COLO668 (cell line): ENCODE measurements at regions not wholly inside any gene's neighbourhood (a gene's known extent, or its start where the extent isn't known, plus 50 kb on each side); places are given as distances from the start of the nearest gene placed in this dataset.
"Not testable (repeated sequence)": the region's sequence is repeated elsewhere in the genome, so short reads cannot be mapped to it uniquely, and the experiment has no call there.

Source experiments
- DNase-seq: peaks from one replicate; lab custom pipeline; 2025; ENCODE audit not compliant: unreplicated experiment; lab: John Stamatoyannopoulos, UW

DNA sequence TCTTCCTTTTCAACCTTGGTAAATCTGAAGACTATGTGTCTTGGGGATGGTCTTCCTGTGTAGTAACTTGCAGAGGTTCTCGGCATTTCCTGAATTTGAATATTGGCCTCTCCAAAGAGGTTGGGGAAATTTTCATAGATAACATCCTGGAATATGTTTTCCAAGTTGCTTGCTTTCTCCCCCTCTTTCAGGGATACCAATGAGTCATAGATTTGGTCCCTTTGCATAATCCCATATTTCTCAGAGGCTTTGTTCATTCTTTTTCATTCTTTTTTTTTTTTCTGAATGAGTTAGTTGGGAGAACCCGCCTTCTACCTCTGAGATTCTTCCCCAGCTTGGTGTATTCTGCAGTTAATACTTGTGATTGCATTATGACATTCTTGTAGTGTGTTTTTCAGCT lies 549.2 kb upstream of the AMOT start:
- DNase-seq: no peak

DNA sequence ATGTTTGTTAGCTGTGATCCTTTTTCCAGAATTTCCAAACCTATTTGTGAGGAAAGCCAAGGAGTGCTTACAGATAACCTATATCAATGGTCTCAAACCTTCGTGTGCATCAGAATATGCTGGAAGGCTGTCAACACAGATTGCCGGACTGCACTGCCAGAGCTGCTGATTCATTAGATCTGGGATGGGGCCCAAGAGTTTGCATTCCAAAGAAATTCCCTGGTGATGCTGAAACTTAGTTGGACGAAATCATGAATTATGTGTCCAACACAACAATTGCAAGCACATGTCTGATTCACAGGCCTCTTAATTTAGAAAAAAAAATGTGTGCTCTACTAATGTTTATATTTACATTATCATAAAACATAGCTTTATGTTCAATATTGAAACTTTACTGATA lies 544.0 kb upstream of the AMOT start:
- DNase-seq: no peak

DNA sequence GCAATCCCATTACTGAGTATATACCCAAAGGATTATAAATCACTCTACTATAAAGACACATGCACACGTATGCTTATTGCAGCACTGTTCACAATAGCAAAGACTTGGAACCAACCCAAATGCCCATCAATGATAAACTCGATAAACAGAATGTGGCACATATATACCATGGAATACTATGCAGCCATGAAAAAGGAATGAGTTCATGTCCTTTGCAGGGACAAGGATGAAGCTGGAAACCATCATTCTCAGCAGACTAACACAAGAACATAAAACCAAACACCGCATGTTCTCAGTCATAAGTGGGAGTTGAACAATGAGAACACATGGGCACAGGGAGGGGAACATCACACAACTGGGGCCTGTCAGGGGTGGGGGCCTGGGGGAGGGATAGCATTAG lies 532.8 kb upstream of the AMOT start:
- not testable (repeated sequence) for DNase-seq

DNA sequence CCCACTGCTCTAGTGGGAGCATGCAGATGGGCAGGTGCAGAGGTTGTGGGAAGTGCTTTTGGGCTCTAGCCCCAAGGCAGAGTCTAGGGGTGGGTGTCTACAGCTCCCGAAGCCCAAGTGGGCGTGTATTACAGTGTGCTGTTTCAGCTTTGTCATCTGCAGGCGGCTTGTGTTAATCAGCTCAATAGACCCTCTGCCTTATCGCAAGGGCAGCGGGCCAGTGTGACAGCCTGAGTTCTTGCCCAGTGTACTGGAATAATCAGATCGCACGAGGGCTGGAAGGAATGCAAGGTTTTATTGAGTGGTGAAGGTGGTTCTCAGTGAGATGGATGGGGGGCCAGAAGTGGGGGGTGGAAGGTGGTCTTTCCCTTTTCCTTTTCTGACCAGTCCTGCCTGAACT lies 529.4 kb upstream of the AMOT start:
- no peak for DNase-seq

DNA sequence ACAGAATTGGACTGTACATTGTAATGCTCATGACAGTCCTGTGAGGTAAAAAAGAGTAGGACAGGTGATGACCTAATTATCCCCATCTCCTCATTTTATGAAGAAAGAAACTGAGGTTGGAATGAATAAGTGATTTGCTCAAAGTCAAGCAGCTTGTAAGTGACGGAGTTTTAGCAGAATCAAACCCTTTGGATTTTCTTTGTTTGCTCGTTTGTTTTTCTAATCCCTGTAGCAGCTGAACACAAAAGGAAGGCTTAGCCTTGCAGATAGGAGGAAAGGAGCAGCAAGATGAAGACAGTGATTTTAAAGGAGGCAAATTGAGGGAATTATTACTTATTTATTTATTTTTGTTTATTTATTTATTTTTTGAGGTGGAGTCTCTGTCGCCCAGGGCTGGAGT lies 528.4 kb upstream of the AMOT start:
- DNase-seq: no peak

DNA sequence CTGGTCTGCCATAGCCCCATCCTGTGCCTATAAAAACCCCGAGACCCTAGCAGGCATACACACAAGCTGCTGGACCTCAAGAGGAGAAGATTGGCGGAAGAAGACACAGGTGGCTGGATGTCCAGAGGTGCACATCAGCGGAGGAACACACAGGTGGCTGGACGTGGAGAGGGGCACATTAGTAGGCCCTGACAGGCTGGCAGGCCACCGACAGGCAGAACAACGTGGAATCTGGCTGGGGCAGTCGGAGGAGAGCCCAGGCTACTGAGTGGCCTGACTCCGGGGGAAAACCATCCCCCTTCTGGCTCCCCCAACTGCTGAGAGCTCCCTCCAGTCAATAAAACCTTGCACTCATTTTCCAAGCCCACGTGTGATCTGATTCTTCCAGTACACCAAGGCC lies 512.5 kb upstream of the AMOT start:
- no peak for DNase-seq

DNA sequence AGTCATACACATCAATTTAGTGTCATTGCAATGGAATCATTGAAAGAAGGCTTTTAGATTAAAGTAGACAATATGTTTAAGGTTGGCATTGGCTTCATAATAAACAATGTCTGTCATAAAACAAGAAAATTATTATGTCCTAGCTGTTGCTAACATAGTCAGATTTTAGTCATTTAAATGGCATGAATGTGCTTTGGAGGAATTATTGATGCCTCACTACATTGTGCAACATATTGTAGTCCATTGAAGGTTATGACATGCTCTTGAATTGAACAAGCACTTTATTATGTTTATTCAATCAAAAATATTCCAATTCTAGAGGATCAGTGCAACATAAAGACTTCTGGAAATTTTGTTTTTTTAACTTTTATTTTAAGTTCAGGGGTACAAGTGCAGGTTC lies 489.8 kb upstream of the AMOT start:
- no peak for DNase-seq

DNA sequence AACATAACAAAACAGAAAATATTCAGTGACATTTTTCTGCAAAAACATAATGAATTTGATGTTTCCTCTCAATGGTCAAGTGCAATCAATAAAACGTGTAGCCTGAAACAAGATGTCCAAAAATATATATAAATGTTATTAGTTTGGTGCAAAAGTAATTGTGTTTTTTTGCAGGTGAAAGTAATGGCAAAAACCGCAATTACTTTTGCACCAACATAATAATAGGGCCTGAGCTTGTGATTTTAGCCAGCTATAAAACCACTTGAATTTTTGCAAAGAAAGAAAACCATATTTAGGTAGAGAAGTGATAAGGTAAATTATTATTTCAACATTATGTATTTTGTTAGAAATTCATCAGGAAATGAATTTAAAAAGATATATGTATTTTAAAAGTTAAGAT lies 475.3 kb upstream of the AMOT start:
- no peak for DNase-seq

DNA sequence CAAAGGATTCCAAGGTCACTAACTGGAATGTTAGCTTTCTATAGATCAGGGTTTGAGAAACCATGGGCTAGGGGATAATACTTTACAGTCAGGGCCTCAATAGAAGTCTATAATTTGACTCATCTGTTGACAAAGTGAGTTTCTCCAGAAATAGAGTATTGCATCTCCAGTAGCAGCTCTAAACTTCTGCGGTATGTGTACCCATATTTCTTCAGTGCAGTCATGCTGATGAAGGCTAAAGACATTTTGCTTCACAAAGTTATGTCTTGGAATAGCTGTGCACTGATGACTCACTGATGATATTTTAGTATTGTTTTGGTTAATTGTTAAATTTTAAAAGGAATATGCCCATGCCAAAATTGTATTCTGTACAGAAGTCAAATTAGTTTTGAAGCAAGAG lies 464.9 kb upstream of the AMOT start:
- DNase-seq: no peak

DNA sequence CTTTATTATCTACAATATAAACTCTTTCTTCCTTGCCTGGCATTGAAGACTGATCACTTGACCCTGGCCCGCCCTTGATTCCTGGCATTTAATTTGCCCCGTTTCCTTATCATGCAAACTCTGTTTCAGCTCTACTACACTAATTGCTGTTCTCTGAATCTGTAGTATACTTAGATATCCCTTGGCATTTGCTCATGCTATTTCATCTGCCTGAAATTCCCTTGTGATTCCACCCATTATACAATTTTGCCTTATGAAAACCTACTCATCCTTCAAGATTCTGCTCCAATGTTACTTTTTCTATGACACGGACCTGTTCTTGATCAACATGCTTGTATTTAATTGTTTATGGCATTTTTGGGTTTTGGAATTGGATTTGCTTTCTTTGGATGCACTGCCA lies 459.9 kb upstream of the AMOT start:
- DNase-seq: no peak

DNA sequence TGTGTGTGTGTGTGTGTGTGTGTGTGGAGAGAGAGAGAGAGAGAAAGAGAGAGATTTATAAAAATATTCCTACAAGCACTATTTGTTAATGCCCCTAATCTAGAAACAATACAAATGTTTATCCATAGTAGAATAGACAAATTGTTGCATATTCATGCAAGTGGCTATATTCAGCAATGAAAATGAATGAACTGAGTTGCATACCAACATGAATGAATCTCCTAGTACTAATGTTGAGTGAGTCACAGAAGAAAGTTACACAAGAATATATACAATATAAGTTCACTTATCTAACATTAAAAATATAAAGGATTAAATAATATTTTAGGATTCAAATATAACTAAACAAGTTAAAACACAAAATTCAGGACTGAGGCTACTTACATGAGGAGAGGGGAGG lies 456.8 kb upstream of the AMOT start:
- DNase-seq: no peak

DNA sequence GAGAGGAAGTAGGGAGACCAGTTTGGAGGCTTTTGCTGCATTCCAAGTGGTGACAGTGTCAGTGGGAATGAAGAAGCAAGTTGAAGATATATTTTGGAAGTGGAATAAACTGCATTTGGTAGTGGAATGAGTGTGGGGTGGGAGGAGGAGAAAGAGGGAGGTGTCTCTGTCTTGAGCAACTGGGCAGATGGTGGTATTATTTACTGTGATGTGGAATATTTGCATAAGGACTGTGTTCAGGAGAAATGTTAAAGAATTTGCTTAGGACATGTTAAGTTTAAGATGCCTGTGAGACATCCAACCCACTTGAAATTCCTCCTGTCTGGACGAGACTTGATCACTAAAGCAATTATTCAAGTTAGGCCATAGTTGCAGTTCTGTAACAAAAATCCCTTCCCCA lies 448.9 kb upstream of the AMOT start:
- DNase-seq: no peak

DNA sequence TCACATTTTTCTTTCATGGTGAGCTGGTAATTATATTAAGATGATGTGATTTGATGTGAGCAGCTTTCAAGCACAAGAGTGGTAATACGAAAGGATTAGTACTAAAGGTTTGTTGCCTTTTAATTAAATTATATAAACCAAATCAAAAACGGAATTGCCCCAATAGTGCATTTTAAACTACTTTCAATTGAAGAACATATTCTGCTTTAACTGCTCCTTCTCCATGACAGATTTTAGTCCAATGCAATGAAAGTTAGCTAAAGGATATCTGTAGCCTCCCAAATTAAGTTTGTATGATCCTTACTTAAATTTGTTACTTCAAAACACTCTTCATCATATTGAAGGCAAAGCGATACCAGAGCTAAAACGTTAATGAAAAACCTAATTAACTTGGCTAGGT lies 447.1 kb upstream of the AMOT start:
- no peak for DNase-seq

DNA sequence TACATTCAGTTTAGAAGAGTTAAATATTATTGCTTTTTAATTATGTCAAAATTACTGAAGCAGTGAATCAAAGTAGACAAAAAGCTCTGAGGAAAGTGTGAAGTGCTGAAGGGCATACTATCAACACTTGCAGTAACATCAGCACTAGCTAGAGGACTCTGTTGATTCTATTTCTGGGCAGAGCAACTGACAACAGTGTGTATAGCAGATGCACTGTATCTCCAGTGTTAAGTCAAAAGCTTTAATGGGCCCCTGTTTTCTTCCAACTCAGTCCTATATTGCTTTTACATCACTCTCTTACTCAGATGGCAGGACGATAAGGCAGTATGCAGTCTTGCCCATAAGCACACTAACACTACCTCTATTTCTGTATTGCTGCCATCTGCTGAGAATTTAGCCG lies 435.2 kb upstream of the AMOT start:
- DNase-seq: no peak

DNA sequence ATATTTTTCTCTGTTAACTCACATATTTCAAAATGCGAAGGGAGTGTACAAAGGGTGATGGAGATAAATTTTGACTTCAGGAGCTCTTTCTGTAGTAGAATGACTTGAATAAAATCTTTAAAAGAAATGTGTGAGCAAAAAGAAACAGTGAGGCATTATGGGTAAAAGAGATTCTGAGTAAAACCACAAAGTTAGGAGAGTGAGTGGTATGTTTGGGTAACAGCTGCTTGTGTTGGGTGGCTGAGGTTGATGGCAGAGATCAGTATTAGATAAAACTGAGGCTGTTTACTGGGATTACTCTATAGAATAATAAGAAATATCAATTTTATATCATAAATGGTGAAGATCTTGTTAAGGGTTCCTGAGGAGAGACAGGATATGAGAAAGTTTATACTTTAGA lies 434.2 kb upstream of the AMOT start:
- no peak for DNase-seq

DNA sequence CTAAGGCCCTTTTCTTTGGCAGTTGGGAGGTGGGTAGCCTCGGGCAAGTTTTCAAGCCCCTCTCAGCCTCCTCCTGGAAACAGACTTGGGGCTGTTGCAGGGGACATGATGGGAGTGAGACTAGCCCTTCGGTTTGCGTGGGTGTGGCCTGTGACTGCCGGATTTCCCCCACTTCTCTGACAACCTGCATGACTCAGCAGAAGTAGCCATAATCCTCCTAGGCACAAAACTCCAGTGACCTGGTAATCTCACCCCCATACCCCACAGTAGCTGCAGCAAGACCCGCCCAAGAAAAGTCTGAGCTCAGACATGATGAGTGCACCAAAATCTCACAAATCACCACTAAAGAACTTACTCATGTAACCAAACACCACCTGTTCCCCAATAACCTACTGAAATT lies 433.7 kb upstream of the AMOT start:
- DNase-seq: no peak

DNA sequence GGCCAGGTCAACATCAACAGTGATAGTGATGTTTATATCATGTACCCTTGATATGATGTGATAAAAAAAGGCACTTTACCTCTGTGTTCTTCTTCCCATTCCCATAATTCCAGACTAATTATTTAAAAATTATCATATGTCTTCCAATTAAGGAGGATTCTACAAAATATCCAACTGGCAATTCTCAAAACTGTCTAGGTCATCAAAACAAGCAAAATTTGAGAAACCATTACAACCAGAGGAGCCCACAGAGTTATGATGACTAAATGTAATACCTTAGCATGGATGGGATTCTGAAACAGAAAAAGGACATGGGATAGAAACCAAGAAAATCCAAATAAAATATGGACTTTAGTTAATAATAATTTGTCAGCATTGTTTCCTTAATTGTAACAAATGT lies 428.6 kb upstream of the AMOT start:
- no peak for DNase-seq

DNA sequence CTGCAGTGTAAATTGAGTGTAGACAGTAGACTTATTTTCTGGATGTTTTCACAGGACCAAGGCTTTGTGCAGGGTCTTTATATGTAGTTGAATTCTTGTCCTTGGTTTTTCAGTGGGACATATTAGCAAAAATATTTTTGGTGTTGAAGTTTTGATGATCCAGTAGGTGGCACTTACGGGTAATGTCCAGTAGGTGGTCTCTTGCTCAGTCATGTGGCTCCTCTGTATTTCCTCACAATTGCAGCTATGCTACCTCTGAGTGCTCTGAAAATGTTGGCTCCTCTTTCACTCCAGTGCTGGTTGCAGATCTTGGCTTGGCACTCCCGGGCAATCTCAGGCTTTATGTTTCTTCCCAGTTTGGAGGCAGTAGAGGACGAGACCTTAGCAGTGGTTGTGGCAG lies 419.8 kb upstream of the AMOT start:
- no peak for DNase-seq

DNA sequence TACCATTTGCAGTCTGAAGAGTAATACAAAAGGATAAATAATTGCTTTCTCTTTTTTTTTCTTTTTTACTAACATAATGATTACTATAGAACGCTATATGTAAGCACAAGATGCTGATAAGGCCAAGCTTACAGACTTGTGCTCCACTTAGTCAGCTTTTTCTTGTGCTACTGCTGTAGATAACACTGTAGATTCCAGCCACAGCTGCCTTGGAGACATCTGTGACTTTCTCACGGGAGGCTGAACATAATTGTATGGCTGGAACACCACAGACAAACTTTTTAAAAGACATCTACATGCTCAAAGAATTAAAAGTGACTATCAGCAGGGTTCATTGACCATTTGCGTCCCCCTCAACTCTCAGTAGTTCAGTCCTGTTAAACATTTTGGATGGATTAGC lies 381.7 kb upstream of the AMOT start:
- no peak for DNase-seq

DNA sequence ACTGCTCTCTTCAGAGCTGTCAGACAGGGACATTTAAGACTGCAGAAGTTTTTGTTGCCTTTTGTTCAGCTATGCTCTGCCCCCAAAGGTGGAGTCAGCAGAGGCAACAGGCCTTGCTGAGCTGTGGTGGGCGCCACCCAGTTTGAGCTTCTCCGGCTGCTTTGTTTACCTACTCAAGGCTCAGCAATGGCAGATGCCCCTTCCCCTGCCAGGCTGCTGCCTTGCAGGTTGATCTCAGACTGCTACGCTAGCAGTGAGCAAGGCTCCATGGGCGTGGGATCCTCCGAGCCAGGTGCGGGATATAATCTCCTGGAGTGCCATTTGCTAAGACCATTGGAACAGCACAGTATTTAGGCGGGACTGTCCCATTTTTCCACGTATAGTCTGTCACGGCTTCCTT lies 371.4 kb upstream of the AMOT start:
- DNase-seq: no peak

DNA sequence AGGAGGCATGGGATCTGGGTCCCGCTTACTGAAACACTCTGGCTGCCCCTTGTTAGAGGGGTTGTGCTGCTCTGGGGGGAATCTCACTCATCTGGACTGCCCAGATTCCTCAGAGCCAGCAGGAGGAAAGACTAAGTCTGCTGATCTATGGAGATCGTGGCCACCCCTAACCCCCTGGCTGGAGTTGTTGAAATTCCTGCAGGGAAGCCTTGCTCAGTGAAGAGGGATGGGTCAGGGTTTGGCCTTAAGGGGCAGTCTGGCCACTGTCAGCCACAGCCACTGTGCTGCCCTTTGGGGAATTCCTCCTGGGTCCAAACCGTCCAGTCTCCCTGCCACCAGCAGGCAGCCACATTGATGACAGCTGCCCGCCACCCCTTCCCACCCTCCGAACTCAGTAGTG lies 362.0 kb upstream of the AMOT start:
- DNase-seq: no peak

DNA sequence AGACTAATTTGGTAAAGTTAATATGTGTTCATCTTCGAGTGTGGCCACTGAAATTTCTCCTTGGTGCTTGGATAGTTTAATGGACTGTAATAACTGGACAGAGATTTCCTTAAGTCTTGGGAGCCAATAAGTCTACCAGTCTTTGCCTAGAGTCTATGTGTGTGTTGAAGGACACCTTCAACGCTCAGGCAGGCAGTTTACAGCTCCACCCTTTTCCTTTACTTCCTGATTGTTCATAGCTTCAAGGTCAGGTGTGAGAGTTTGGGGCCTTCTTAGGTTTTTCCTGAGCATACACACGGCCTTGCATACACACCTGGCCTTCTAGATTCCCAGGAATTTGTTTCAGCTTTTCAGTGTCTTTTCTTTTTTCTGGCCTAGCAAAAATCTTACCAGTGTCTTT lies 355.3 kb upstream of the AMOT start:
- DNase-seq: no peak

DNA sequence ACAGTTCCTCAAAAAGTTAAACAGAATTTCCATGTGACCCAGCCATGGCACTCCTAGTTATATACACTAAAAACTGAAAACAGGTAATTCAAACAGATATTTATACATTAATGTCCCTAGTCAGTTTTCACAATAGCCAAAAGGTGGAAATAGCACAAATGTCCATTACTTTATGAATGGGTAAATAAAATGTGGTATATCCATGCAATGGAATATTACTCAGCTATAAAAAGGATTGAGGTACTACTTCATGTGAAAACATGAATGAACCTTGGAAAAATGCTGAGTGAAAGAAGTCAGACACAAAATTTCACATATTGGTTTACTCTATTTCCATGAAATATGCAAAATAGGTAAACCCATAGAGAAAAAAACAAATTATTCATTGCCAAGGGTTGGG lies 351.8 kb upstream of the AMOT start:
- DNase-seq: no peak

DNA sequence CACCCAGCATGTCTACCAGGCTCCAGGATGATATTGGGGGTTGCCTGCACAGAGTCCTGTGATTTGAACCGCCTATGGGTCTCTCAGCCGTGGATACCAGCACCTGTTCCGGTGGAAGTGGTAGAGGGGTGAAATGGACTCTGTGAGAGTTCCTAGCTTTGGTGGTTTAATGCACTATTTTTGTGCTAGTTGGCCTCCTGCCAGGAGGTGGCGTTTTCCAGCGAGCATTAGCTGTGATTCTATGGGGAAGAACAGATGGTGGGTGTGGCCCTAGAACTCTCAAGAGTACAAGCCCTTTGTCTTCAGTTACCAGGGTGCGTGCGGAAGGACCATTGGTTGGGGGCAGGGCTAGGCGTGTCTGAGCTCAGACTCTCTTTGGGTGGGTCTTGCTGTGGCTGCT lies 316.9 kb upstream of the AMOT start:
- DNase-seq: no peak
